HG02610 (cell line): ENCODE measurements at regions not wholly inside any gene's neighbourhood (a gene's known extent, or its start where the extent isn't known, plus 50 kb on each side); places are given as distances from the start of the nearest gene placed in this dataset.

Source experiments
- ATAC-seq: cut with Tn5 transposase; IDR thresholded peaks from one replicate; pipeline ENCODE4 v1.9.1; 2021; ENCODE audit warnings: mild to moderate bottlenecking, moderate library complexity; ENCODE audit not compliant: unreplicated experiment

DNA sequence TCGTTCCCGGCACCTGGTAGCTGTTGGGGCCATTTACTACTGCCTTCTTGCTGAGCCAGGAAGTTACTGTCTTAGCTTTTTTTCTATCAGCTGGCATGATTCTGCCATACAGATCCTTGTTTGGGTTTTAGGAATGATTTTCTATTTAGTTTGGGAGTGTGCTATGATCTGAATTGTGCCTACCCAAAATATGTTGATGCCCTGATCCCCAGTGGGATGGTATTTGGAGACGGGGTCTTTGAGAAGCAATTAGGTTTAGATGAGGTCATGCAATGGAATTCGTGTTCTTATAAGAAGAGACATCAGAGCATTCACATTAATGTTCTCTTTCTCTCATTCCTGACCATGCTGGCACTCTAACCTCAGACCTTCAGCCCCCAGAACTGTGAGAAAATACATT is 59.4 kb upstream of the HS3ST2 start:
- ATAC-seq = no peak

DNA sequence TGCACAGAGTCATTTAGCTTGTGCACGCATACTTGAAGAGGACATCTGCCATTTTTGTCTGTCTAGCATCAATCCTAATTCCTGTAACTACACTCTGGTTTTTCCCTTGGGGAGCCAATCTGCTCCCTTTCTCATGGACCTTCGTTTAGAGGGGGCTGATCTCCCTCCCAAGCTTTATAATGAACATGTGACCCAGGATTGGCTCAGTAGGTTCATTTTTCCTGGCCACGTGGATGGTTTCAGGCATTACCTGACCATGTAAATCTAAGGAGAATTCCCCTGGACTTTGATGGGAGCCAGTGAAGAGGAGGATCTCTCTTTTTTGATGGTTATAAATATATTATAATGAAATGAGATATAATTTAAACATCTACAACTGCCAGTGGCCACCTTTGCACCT is 56.8 kb upstream of the HS3ST2 start:
- ATAC-seq = no peak

DNA sequence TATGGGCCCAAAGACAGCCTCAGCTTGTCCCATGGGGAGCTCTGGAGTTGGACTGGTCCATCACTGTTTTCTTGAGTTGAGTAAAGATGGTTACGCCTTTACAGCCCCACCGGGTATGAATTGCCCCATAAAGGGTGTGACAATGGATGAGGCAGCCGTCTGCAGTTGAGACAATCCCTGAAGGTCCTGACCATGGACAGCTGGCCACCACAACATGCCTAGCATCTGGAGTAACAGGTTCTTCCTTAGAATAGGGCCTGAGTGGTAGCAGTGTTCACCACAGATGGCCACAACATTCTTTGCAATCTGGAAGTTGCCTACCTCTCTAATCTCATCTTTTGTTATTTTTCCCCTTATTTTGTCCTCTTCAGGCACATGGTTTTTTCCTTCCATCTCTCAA is 51.5 kb upstream of the HS3ST2 start:
- ATAC-seq = no peak

DNA sequence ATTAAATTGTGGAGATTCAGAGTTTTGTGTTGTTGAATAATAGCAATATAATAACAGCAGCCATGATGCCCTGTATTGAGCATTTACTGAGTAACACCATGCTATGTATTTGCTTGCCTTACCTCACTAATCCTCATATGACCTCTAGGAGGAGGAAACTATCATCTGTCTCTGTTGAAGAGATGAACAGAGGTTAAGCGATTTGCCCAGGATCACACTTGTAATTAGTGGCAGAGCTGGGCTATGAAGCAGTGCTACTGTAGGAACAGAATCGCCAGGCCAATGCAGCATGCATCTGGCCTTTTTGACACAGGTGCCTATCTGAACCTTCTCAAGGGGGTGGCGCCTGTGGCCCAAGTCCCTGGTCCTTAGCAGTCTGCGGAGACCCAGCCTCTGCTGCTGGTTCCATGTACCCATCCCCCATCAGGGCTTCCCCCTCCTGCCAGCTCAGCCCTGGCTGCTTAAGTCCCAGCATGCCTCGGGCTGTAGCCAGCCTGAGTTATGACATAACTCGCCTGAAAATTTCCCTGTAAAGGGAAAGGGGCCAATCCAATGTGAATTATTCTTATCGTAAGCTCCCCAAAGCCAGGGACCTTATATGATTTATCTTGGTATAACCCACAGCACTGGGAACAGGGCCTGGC is 50.4 kb upstream of the HS3ST2 start:
- no peak for ATAC-seq
